ENCODE measurements at regions not wholly inside any gene's neighbourhood (a gene's known extent, or its start where the extent isn't known, plus 50 kb on each side); places are given as distances from the start of the nearest gene placed in this dataset.

- peaks cover 34% of the 10 kb centered on the region for H3K27me3 ChIP-seq (ENCODE audit: insufficient read depth, poor library complexity, severe bottlenecking)
- H3K4me3 ChIP-seq (replicated peaks; ENCODE audit: insufficient read depth, low read length) = no peak overlapping the region
- no peak for TF ChIP-seq GABPA (IDR thresholded peaks at IDR 0.05; ENCODE audit: low read depth)
- TF ChIP-seq CTCF (IDR thresholded peaks at IDR 0.05; ENCODE audit: insufficient read depth, low read length) = no peak
- TF ChIP-seq SPI1 (IDR thresholded peaks at IDR 0.05; ENCODE audit: borderline replicate concordance, low read depth) = no peak
- no peak for TF ChIP-seq POLR2AphosphoS5 (IDR thresholded peaks at IDR 0.05; ENCODE audit: low read depth)
- no peak for TF ChIP-seq REST (IDR thresholded peaks at IDR 0.05; ENCODE audit: insufficient replicate concordance, low read depth)
- DNase-seq (ENCODE audit: low read depth in 1 of 2, low spot score in 1 of 2) = no peak
- H3K27ac ChIP-seq (replicated peaks) = no peak overlapping the region
These were observed 280.5 kb downstream of the RRAGC start for GRCh38 chr1:38579056-38579455.

DNA sequence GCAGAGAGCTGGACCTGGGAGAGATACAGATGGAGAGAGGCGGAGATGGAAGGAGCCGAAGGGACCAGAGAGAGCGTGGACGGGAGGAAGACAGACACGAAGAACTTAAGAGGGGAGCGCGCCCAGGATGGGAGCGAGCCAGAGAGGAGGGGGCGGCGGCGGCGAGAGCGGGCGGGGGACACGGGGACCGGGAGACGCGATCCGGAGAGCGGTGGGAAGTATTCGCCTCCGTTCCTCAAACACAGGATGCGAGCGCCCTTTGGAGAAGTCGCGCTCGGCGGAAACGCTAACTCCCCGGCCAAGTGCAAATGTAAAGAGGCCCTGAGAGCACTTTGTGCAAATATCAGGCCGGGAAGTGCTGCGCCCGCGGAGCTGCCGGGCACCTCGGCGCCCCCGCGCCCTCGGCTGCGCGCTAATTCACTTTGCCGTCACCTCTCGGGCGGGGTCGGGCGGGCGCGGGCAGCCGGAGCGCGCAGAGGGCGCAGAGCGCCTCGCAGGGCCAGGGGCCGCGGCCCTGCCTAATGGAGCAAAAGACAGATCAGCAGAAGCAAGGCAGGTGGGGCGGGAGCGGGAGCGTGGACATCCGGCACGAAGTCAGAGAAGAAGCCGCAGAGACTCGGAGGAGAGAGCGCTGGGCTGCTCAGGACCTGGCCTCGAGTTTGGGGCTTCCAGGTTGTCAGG is 281.2 kb downstream of the RRAGC start:
- Histone ChIP-seq H3K27me3 (ENCODE audit: insufficient read depth, poor library complexity, severe bottlenecking) (peaks cover 34% of the 10 kb centered on the region), H3K4me3 (replicated peaks; ENCODE audit: insufficient read depth, low read length) (no peak overlapping the region), H3K27ac (replicated peaks) (no peak overlapping the region)
- DNase-seq (ENCODE audit: low read depth in 1 of 2, low spot score in 1 of 2) = no peak
- no peak for TF ChIP-seq REST (IDR thresholded peaks at IDR 0.05; ENCODE audit: insufficient replicate concordance, low read depth)
- TF ChIP-seq SPI1 (IDR thresholded peaks at IDR 0.05; ENCODE audit: borderline replicate concordance, low read depth) = no peak
- no peak for TF ChIP-seq CTCF (IDR thresholded peaks at IDR 0.05; ENCODE audit: insufficient read depth, low read length)
- TF ChIP-seq GABPA (IDR thresholded peaks at IDR 0.05; ENCODE audit: low read depth) = no peak
- no peak for TF ChIP-seq POLR2AphosphoS5 (IDR thresholded peaks at IDR 0.05; ENCODE audit: low read depth)

- no peak for DNase-seq (ENCODE audit: low read depth in 1 of 2, low spot score in 1 of 2)
- Histone ChIP-seq H3K27me3 (ENCODE audit: insufficient read depth, poor library complexity, severe bottlenecking) (peaks cover 37% of the 10 kb centered on the region), H3K27ac (replicated peaks) (no peak overlapping the region), H3K4me3 (replicated peaks; ENCODE audit: insufficient read depth, low read length) (no peak overlapping the region)
- no peak for TF ChIP-seq CTCF (IDR thresholded peaks at IDR 0.05; ENCODE audit: insufficient read depth, low read length)
- no peak for TF ChIP-seq POLR2AphosphoS5 (IDR thresholded peaks at IDR 0.05; ENCODE audit: low read depth)
- TF ChIP-seq SPI1 (IDR thresholded peaks at IDR 0.05; ENCODE audit: borderline replicate concordance, low read depth) = no peak
- TF ChIP-seq GABPA (IDR thresholded peaks at IDR 0.05; ENCODE audit: low read depth) = no peak
- TF ChIP-seq REST (IDR thresholded peaks at IDR 0.05; ENCODE audit: insufficient replicate concordance, low read depth) = no peak
These were observed 281.7 kb downstream of the RRAGC start for GRCh38 chr1:38577937-38578270.

Data from HL-60 (cell line).